B cell (primary cell): ENCODE measurements at regions not wholly inside any gene's neighbourhood (a gene's known extent, or its start where the extent isn't known, plus 50 kb on each side); places are given as distances from the start of the nearest gene placed in this dataset.

Source experiments
- ATAC-seq: fragments of 200-7000 bp; cut with Tn5 transposase; one replicate; pipeline ENCODE4 v1.10.0; 2021; ENCODE audit warnings: low read depth, mild to moderate bottlenecking, moderate number of reproducible peaks, moderate library complexity
- CTCF ChIA-PET: fragments of 350-600 bp; sonication (Branson Sonifier 250); formaldehyde crosslinking; loops from one replicate; lab custom pipeline; 2021; ENCODE audit warnings: antibody characterized with exemption, inconsistent platforms; lab: Charles Lee
- POLR2A ChIA-PET: fragments of 350-600 bp; sonication (Branson Sonifier 250); formaldehyde crosslinking; loops from one replicate; lab custom pipeline; 2021; ENCODE audit warnings: antibody characterized with exemption; lab: Charles Lee
- DNase-seq: peaks from one replicate; pipeline ENCODE4 v3.0.0; 2013
- H2AFZ ChIP-seq: 2 replicates; pipeline ENCODE4 v1.6.1; 2012; ENCODE audit warnings: mild to moderate bottlenecking, low read depth, low read length; ENCODE audit not compliant: insufficient read depth, poor library complexity, severe bottlenecking
- H3K27ac ChIP-seq, 2 donors: 1 replicate in 1 of 2; 2 replicates in 1 of 2; pipeline ENCODE4 v1.5.1; 2012 to 2013; ENCODE audit warnings: low read length in 2 of 2, mild to moderate bottlenecking in 2 of 2, moderate library complexity in 1 of 2
- H3K27me3 ChIP-seq, 4 experiments: fragments of 200-600 bp in 1 of 4; sonication (generic) in 1 of 4; replicated peaks in 1 of 4; 1 replicate in 2 of 4; 2 replicates in 2 of 4; pipeline versions ENCODE4 v1.6.1 to v1.7.0; 2013 to 2016; ENCODE audit warnings: low read length in 3 of 4, mild to moderate bottlenecking in 2 of 4, mixed read lengths in 1 of 4, moderate library complexity in 1 of 4; ENCODE audit not compliant: insufficient read depth in 4 of 4, control insufficient read depth in 3 of 4; ENCODE audit errors: control extremely low read depth in 1 of 4
- H3K36me3 ChIP-seq, 2 experiments: replicated peaks in 1 of 2; 1 replicate in 1 of 2; 2 replicates in 1 of 2; pipeline versions ENCODE4 v1.6.1 to v1.7.1; 2013; ENCODE audit warnings: low read length in 1 of 2; ENCODE audit not compliant: insufficient read depth in 2 of 2, control insufficient read depth in 1 of 2; ENCODE audit errors: control extremely low read depth in 1 of 2, extremely low read depth in 1 of 2
- H3K4me1 ChIP-seq, 2 donors: fragments of 200-600 bp in 1 of 2; sonication (generic) in 1 of 2; 1 replicate in 1 of 2; 2 replicates in 1 of 2; pipeline versions ENCODE4 v1.5.1 to v1.6.1; 2013 to 2017; ENCODE audit warnings: low read length in 2 of 2; ENCODE audit not compliant: control insufficient read depth in 2 of 2, insufficient read depth in 2 of 2
- H3K4me2 ChIP-seq: replicated peaks from 2 replicates; pipeline ENCODE3; 2012; ENCODE audit warnings: mild to moderate bottlenecking, low read depth, low read length; ENCODE audit not compliant: poor library complexity, severe bottlenecking
- H3K4me3 ChIP-seq, 5 experiments: fragments of 200-600 bp in 1 of 5; sonication (generic) in 1 of 5; 1 replicate in 3 of 5; 2 replicates in 2 of 5; pipeline versions ENCODE4 v1.5.1 to v1.7.0; 2011 to 2016; ENCODE audit warnings: low read length in 4 of 5, mild to moderate bottlenecking in 4 of 5, low read depth in 2 of 5, control low read depth in 1 of 5, moderate library complexity in 1 of 5; ENCODE audit not compliant: insufficient read depth in 1 of 5; ENCODE audit errors: control extremely low read depth in 1 of 5, extremely low read depth in 1 of 5
- H3K79me2 ChIP-seq: fragments of 200-600 bp; sonication (generic); one replicate; pipeline ENCODE4 v1.6.0; 2016; ENCODE audit warnings: low read length; ENCODE audit not compliant: control insufficient read depth, insufficient read depth
- H3K9ac ChIP-seq: fragments of 200-600 bp; sonication (generic); 2 replicates; pipeline ENCODE4 v1.6.1; 2017; ENCODE audit warnings: mild to moderate bottlenecking, low read length, moderate library complexity
- H3K9me3 ChIP-seq, 3 donors: one replicate each; pipeline versions ENCODE4 v1.6.1 to v1.7.1; 2013; ENCODE audit warnings: low read length in 2 of 3; ENCODE audit not compliant: control insufficient read depth in 2 of 3, insufficient read depth in 1 of 3; ENCODE audit errors: control extremely low read depth in 1 of 3
- H4K20me1 ChIP-seq: 2 replicates; pipeline ENCODE4 v1.6.0; 2012; ENCODE audit warnings: mild to moderate bottlenecking, low read length; ENCODE audit not compliant: insufficient read depth, control insufficient read depth, poor library complexity, severe bottlenecking
- H3K27ac Mint-ChIP-seq: one replicate; pipeline ENCODE4 v1.8.0; 2021; ENCODE audit warnings: mixed read lengths
- H3K27me3 Mint-ChIP-seq: one replicate; pipeline ENCODE4 v1.8.0; 2021; ENCODE audit warnings: mixed read lengths
- H3K4me1 Mint-ChIP-seq: one replicate; pipeline ENCODE4 v1.8.0; 2021; ENCODE audit warnings: mixed read lengths
- H3K4me3 Mint-ChIP-seq: one replicate; pipeline ENCODE4 v1.8.0; 2021; ENCODE audit warnings: mixed read lengths
- H3K9me3 Mint-ChIP-seq: one replicate; pipeline ENCODE4 v1.8.0; 2022; ENCODE audit warnings: mixed read lengths; ENCODE audit not compliant: insufficient read depth
- CTCF ChIP-seq: fragments of 200-600 bp; IDR thresholded peaks from one replicate; pipeline ENCODE4 v1.8.0; 2022; ENCODE audit warnings: antibody characterized with exemption, mild to moderate bottlenecking
- EZH2 ChIP-seq: IDR thresholded peaks from 2 replicates; pipeline ENCODE4 v1.6.1; 2012; ENCODE audit warnings: borderline replicate concordance, low read depth, mild to moderate bottlenecking, moderate library complexity, low read length; ENCODE audit not compliant: insufficient read depth, poor library complexity, severe bottlenecking
- WGBS: methylation state at CpG from one replicate; pipeline ENCODE4 v1.1.5; 2013; ENCODE audit warnings: missing lambda C conversion rate; ENCODE audit not compliant: insufficient coverage; 5-methylcytosine and 5-hydroxymethylcytosine counted together
- intact Hi-C: fragments of 100-400 bp; cut with micrococcal nuclease; formaldehyde crosslinking; loops from one replicate; pipeline ENCODE4 v1.10.0; 2022

GRCh38 chr13:68609661-68610060 is 1379.5 kb upstream of the PCDH9 start:
- intact Hi-C loops, result no loop called here
- ChIA-PET POLR2A (no interaction called here), CTCF (no interaction called here)
- no peak overlapping the region for H3K9ac ChIP-seq
- H3K79me2 ChIP-seq, result no peaks in the 10 kb centered on the region
- Mint-ChIP-seq H3K27me3 (no peaks in the 10 kb centered on the region), H3K4me1 (no peaks in the 10 kb centered on the region), H3K4me3 (no peak overlapping the region), H3K27ac (no peak overlapping the region), H3K9me3 (peaks cover 6% of the 10 kb centered on the region)
- no peaks in the 10 kb centered on the region for H4K20me1 ChIP-seq
- no peaks in the 10 kb centered on the region for H3K27me3 ChIP-seq
- H3K36me3 ChIP-seq, result no peaks in the 10 kb centered on the region
- no peak for TF ChIP-seq CTCF
- TF ChIP-seq EZH2, result no peak
- no peaks in the 10 kb centered on the region for H3K4me1 ChIP-seq
- no peak overlapping the region for H3K4me3 ChIP-seq
- no peak overlapping the region for H3K27ac ChIP-seq
- H3K4me2 ChIP-seq, result no peak overlapping the region
- DNase-seq, result no peak
- ATAC-seq, result no peak
- H3K9me3 ChIP-seq, result no peaks in the 10 kb centered on the region
- WGBS, result 90% methylated on average over 4 of the region's 8 CpGs
- H2AFZ ChIP-seq, result no peak overlapping the region

- intact Hi-C loops, result no loop called here
- Histone ChIP-seq H4K20me1 (no peaks in the 10 kb centered on the region), H3K36me3 (no peaks in the 10 kb centered on the region), H3K79me2 (no peaks in the 10 kb centered on the region), H3K27ac (no peak overlapping the region), H3K4me3 (no peak overlapping the region), H3K9ac (no peak overlapping the region), H2AFZ (no peak overlapping the region), H3K4me1 (no peaks in the 10 kb centered on the region), H3K9me3 (no peaks in the 10 kb centered on the region), H3K27me3 (no peaks in the 10 kb centered on the region), H3K4me2 (no peak overlapping the region)
- no peaks in the 10 kb centered on the region for H3K4me1 Mint-ChIP-seq
- no peak for TF ChIP-seq EZH2
- DNase-seq, result no peak
- POLR2A ChIA-PET, result no interaction called here
- H3K9me3 Mint-ChIP-seq, result peaks cover 6% of the 10 kb centered on the region
- CTCF ChIA-PET, result no interaction called here
- H3K27me3 Mint-ChIP-seq, result no peaks in the 10 kb centered on the region
- H3K27ac Mint-ChIP-seq, result no peak overlapping the region
- no peak for ATAC-seq
- H3K4me3 Mint-ChIP-seq, result no peak overlapping the region
Observed at GRCh38 chr13:68608147-68608546, 1378.0 kb upstream of the PCDH9 start.
